ENCODE measurements at regions not wholly inside any gene's neighbourhood (a gene's known extent, or its start where the extent isn't known, plus 50 kb on each side); places are given as distances from the start of the nearest gene placed in this dataset.

DNA sequence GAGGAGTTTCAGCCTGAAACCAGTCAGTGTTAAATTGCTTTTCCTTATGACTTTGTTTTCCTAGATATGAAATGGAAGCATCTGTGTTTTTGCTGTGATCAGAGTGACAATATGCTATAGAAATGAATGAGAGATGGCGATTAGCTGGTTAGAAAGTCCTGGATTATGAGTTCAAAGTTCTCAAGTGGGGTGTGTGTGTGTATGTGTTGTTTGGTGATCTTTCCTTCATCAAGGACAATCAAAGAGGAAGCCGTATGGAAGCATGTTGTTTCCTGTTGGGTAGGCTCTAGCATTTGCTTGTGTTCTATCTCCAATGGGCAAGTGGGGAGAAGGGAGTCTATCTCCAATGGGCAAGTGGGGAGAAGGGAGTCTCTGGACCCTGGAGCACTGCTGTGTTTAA, 64.0 kb upstream of the STX18 start:
- DNase-seq (ENCODE audit: low read depth in 2 of 2) = peak in 1 of 2 donors; percentile 29

DNA sequence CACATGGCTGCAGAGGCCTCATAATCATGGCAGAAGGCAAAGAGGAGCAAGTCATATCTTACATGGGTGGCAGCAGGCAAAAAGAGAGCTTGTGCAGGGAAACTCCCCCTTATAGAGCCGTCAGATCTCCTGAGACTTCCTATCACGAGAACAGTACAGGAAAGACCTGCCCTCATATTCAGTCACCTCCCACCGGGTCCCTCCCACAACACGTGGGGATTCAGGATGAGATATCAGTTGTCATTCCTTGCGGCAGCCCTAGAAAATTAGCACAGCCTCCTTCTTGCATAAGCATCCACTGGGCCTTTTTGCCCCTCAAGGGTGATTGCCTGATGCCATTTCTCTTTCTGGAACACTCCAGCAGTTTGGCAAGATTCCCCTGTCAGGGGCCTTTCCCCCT, 61.7 kb upstream of the STX18 start:
- no peak for DNase-seq (ENCODE audit: low read depth in 2 of 2)

DNA sequence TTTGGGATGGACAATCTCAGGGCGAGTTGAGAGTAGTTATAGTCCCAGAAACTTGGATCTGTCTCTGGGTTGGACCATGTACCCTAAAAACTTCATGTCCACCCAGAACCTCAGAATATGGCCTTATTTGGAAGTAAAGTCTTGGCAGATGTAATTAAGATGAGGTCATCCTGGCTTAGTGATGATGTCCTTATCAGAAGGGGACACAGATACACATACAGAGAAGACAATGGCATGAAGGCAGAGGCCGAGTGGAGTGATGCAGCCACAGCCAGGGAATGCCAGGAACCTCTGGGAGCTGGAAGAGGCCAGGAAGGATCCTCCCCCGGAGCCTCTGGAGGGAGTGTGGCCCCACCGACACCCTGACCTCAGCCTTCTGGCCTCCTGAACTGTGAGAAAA, 61.2 kb upstream of the STX18 start:
- DNase-seq (ENCODE audit: low read depth in 2 of 2) = no peak

DNA sequence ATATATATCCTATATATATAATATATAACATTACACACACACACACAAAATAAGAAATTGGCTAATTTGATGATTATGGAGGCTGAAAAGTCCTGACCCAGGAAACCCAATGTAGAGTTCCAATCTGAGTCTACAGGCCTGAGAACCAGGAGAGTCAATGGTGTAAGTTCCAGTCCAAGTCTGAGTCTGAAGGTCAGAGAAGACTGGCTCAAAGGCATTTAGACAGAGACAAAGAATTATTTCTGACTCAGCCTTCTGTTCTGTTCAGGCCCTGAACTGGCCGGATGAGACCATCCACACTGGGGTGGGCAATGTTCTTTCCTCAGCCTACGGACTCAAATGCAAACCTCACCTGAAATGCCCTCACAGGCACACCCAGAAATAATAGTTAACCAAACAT, 60.6 kb upstream of the STX18 start:
- DNase-seq (ENCODE audit: low read depth in 2 of 2) = no peak

DNA sequence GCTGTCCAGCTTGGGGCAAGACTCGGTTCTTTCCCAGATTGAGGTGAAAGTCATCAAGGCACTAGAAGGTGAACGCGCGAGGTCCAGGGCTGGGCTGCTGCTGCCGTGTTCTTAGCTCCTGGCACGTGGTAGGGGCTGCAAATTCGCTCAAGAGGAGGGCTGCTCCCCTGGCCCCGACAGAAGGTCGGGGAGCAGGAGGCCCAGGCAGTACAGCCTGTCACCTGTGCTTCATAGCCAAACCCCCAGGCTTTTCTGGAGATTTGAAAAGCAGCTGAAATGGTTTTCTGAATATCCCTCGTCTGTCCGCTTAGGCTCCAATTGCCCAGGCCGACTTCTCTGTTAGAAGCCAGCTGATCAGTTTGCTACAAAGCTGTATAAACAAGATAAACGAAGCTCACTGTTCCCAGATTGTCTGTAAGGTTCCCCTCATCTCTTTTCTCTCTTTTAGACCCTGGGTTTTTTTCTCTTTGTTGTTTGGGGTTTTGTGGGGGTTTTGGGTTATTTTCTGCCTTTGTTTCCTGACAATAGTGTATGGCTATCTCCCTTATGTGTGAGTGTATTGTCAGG, 60.0 kb upstream of the STX18 start:
- no peak for DNase-seq (ENCODE audit: low read depth in 2 of 2)

DNA sequence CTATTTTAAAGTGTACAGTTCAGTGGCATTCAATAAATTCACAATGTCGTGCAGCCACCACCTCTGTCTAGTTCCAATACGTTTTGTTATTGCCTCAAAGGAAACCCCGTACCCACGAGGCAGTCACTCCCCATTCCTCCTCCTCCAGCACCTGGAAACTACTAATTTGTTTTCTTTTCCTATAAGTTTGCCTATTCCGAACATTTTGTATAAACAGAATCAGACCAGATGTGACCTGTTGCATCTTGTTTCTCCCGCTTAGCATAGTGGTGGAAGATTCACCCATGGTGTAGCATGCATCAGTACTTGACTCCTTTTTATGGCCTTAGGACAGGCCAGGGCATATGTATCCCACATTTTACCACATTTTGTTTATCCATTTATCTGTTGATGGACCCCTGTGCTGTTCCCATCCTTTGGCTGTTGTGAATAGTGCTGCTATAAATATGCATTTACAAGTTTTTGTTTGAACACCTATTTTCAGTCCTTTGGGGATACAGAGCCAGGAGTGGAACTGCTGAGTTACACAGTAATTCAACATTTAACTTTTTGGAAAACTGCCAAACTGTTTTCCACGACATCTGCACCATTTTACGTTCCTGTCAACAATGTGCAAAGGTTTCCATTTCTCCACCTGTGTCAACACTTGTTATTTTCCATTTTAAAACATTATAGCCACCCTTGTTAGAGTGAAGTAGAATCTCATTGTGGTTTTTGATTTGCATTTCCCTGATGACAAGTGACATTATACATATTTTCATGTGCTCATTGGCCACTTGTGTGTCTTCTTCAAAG, 57.8 kb upstream of the STX18 start:
- DNase-seq (ENCODE audit: low read depth in 2 of 2) = peak; percentile 25 to 43

DNA sequence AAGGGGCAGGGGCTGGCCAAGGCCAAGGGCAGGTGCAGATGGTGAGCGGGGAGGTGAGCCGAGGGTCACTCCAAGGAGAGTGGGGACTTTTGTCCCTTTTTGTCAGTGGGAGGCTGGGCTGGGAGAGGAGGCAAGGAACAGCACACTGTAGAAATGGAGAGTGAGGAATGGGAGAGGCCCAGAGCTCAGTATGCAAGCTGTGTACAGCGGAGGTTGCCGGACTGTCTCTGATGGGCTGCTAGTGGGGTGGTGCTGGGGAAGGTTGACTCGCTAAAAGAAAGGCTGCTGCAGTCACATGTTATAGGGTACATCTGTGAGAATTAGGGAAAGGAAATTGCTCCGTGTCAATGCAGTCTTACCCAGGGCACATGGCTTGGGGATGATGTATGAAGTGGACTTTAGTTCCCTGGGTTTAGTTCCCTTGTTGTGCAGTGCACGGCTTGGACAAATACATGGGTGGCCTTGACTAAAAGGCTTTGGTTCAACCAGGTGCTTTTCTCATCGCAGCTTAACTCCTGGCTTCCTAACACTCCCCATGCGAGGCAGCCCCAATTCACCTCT, 57.1 kb upstream of the STX18 start:
- no peak for DNase-seq (ENCODE audit: low read depth in 2 of 2)

DNA sequence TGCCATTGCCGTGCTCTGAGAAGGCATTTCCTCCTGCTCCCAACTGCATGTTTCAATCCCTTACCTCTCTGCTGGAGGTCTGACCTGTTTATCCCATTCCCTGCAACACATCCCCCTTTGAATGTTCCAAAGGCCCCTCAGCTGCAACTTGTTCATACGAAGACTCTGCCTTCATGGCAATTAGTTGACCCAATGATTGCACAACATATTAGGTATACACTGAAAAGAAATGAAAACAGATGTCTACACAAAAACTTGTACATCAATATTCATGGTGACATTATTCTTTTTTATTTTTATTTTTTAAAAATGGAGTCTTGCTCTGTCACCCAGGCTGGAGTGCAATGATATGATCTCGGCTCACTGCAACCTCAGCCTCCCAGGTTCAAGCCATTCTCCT, 54.9 kb upstream of the STX18 start:
- DNase-seq (ENCODE audit: low read depth in 2 of 2) = no peak

DNA sequence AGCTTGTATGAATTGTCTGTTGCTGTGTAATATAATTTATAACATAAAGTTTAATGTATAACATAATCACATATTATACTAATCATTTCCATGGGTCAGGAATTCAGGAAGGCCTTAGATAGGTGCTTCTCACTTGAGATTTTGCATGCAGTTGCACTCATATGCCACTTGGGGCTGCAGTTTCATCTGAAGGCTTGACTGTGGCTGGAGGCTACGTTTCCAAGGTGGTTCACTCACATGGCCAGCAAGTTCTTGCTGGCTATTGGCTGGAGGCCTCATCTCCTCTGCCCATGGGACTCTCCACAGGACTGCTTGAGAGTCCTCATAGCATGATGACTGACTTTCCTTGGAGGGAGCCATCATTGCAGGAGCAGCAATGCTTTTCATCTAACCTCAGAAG, 53.4 kb upstream of the STX18 start:
- DNase-seq (ENCODE audit: low read depth in 2 of 2) = no peak

DNA sequence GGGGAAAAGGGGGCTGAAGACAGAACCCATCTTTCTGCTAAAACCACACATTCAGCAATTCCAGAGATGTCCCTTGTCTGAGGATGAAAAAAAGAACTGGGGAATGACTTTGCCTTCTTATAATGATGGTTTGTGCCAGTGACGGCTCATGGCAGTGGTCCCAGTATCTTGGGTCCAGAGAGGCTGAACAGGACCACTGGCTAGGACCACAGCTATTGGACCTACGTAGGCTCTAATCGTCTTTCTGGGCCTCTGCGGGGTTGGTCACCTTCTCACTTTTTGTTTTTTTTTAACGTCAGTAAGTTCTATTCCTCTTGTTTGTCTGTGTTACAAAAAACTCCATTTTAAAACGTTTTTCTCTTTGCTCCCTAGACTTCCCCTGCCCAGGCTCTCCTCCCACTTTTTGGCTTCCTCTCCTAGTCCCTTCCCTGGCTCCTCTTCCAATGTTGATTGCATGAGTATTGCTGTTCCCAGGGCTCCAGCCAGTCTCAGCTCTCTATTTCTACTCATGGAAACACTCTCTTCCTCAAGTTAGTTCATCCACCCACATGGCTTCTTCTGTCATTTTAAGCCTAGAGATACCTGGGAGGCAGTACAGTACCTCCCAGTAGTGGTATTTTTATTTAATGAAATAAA, 52.6 kb upstream of the STX18 start:
- no peak for DNase-seq (ENCODE audit: low read depth in 2 of 2)

DNA sequence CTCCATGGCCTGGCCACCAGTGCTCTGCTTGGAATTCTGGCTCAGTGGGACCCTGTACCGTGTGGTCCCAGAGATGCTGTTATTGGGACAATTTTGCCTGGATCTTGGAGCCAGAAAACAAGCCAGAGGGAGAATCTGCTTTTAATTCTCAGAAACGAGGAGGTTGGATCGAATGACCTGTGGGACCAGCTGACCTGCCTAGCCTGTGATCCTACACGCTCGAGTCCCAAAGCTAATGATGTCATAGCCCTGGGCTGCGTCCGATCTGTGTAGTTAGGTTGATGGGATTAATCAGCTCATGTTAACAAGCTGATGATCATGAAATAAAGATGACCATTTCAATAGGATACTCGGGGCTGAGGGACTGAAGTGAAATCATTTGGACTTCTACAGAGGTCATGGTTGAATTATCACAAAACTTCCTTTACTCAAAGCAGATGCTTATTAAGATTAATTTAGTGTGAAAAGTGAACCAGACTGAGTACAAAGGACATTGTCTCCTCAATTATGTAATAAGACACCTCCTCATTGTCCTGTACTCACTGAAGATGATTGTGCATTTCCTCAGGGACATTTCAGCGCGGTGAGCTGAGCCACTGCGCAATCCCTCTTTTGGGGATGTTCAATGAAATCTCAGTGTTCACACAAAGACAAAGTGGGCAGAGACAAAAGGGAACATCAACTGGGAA, 51.9 kb upstream of the STX18 start:
- no peak for DNase-seq (ENCODE audit: low read depth in 2 of 2)

DNA sequence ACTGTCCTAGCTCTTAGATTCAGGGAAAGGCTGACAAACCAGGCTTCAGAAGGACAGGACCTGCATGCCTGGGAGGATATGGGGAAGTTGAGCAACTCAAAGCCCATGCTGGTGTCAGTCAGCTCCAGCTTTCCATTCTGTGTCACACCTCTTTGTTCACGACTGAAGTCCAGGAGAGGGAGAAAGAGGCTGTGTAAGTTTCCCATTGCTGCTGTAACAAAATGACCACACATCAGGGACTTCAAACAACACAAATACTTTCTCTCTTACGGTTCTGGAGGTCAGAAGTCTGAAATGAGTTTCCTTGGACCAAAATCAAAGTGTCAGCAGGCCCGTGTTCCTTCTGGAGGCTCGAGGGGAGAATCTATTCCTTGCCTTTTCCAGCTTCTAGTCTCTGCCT, 50.6 kb upstream of the STX18 start:
- DNase-seq (ENCODE audit: low read depth in 2 of 2) = no peak
